OCI-LY1 (cell line): ENCODE measurements at regions not wholly inside any gene's neighbourhood (a gene's known extent, or its start where the extent isn't known, plus 50 kb on each side); places are given as distances from the start of the nearest gene placed in this dataset.

Experiments used
- CTCF ChIP-seq: fragments of 200-600 bp; sonication (generic), shearing (Covaris generic); IDR thresholded peaks from 2 replicates; pipeline ENCODE4 v1.5.1; 2017; ENCODE audit warnings: mild to moderate bottlenecking, antibody characterized with exemption, low read length, moderate library complexity, mixed read lengths
- EZH2 ChIP-seq: fragments of 200-600 bp; sonication (generic), shearing (Covaris generic); IDR thresholded peaks from 2 replicates; pipeline ENCODE4 v1.8.0; 2017; ENCODE audit warnings: borderline replicate concordance, mixed run types, mild to moderate bottlenecking, antibody characterized with exemption, low read length, moderate library complexity, mixed read lengths

GRCh38 chr6:76886900-76887299, 576.4 kb downstream of the HTR1B start:
- TF ChIP-seq CTCF: no peak
- TF ChIP-seq EZH2: no peak
